ENCODE measurements at regions not wholly inside any gene's neighbourhood (a gene's known extent, or its start where the extent isn't known, plus 50 kb on each side); places are given as distances from the start of the nearest gene placed in this dataset.

DNA sequence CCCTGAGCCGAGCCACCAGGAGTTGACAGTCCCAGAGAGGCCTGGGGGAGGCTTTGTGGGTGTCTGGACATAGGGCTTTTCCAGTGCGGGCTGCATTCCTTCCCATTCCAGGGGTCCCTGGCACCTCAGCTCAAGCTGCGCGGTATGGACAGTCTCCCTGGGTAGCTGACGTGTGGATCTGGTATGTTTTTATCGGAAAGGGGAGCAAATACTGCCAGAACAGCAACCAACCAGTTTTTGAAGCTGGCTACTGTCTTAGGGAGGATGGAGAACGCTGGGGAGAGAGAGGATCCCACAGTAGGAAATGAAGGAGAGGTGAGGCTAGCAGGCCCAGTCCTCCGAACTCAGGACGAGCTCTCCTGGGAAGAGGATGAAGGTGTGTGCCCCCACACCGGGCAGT lies 103.8 kb upstream of the APCDD1 start:
- TF ChIP-seq EZH2 (IDR thresholded peaks at IDR 0.05; ENCODE audit: insufficient read depth, poor library complexity, severe bottlenecking): no peak
- TF ChIP-seq EZH2phosphoT487 (IDR thresholded peaks at IDR 0.05; ENCODE audit: insufficient read depth, low read depth): no peak

Measured in GM23248 (cell line).